ENCODE measurements at regions not wholly inside any gene's neighbourhood (a gene's known extent, or its start where the extent isn't known, plus 50 kb on each side); places are given as distances from the start of the nearest gene placed in this dataset.

DNA sequence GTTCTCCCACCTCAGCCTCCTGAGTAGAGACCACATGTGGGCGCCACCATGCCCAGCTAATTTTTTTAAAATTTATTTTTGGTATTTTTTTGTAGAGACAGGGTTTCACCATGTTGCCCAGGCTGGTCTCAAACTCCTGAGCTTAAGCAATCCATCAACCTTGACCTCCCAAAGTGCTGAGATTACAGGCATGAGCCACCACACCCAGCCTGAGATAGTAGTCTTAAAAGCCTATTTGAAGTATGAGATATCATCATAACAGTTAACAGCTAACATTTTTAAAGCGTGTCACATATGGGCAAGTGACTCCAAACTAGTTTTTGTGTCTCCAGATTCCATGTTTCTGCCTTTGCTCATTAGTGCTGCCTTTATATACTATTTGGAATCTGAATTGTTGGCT lies 74.6 kb upstream of the WSCD2 start:
- H3K4me3 ChIP-seq (ENCODE audit: low read depth, poor library complexity, severe bottlenecking): no peak overlapping the region
- no peak for TF ChIP-seq CTCF (IDR thresholded peaks at IDR 0.05)
- TF ChIP-seq POLR2A (IDR thresholded peaks at IDR 0.05): no peak
- no peak for DNase-seq (ENCODE audit: low spot score in 2 of 2)
- 88 to 92% methylated on average over 2 of the region's 2 CpGs for WGBS, 2 donors
- intact Hi-C loops (cut with DNase I; ENCODE audit: low total_unique reads): no loop called here

- TF ChIP-seq POLR2A (IDR thresholded peaks at IDR 0.05) (no peak), CTCF (IDR thresholded peaks at IDR 0.05) (no peak)
- WGBS, 2 donors: 57 to 66% methylated on average over 3 of the region's 3 CpGs
- no peak for DNase-seq (ENCODE audit: low spot score in 2 of 2)
- H3K4me3 ChIP-seq (ENCODE audit: low read depth, poor library complexity, severe bottlenecking): no peak overlapping the region
- intact Hi-C loops (cut with DNase I; ENCODE audit: low total_unique reads): no loop called here
These were observed 73.9 kb upstream of the WSCD2 start for GRCh38 chr12:108055141-108055540.

- no peak overlapping the region for H3K4me3 ChIP-seq (ENCODE audit: low read depth, poor library complexity, severe bottlenecking)
- intact Hi-C loops (cut with DNase I; ENCODE audit: low total_unique reads): no loop called here
- TF ChIP-seq POLR2A (IDR thresholded peaks at IDR 0.05) (no peak), CTCF (IDR thresholded peaks at IDR 0.05) (no peak)
- DNase-seq (ENCODE audit: low spot score in 2 of 2): no peak
- 65 to 73% methylated on average over 3 of the region's 3 CpGs for WGBS, 2 donors
These were observed 69.0 kb upstream of the WSCD2 start for GRCh38 chr12:108060067-108060466.

- intact Hi-C loops (cut with DNase I; ENCODE audit: low total_unique reads): no loop called here
- DNase-seq (ENCODE audit: low spot score in 2 of 2): no peak
- H3K4me3 ChIP-seq (ENCODE audit: low read depth, poor library complexity, severe bottlenecking): no peak overlapping the region
- WGBS, 2 donors: 50 to 64% methylated on average over 1 of the region's 1 CpG
- TF ChIP-seq CTCF (IDR thresholded peaks at IDR 0.05) (no peak), POLR2A (IDR thresholded peaks at IDR 0.05) (no peak)
These were observed 68.2 kb upstream of the WSCD2 start for GRCh38 chr12:108060903-108061302.

DNA sequence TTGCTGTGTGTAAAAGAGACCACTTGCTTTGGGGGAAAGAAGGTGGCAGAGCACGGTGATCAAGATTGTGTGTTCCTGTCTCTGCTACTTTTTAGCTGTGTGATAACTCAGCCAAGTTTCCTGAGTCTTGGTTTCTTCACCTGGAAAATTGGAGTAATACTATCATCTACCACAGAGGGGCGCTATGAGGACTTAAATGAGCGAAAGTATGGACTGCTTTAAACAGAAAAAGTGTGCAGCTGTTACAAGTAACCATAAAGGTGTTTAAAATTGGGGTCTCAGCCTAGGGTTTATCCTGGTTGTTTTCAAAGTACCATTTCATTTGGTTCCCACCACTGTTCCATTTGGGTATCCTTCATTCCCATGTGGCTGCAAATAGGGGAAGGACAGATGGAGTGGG lies 65.9 kb upstream of the WSCD2 start:
- WGBS, 2 donors: 9 to 16% methylated on average over 3 of the region's 3 CpGs
- intact Hi-C loops (cut with DNase I; ENCODE audit: low total_unique reads): no loop called here
- no peak for TF ChIP-seq CTCF (IDR thresholded peaks at IDR 0.05)
- no peak for TF ChIP-seq POLR2A (IDR thresholded peaks at IDR 0.05)
- DNase-seq (ENCODE audit: low spot score in 2 of 2): no peak
- no peak overlapping the region for H3K4me3 ChIP-seq (ENCODE audit: low read depth, poor library complexity, severe bottlenecking)

GRCh38 chr12:108065069-108065468 lies 64.0 kb upstream of the WSCD2 start:
- DNase-seq (ENCODE audit: low spot score in 2 of 2): no peak
- H3K4me3 ChIP-seq (ENCODE audit: low read depth, poor library complexity, severe bottlenecking): no peak overlapping the region
- TF ChIP-seq POLR2A (IDR thresholded peaks at IDR 0.05): no peak
- TF ChIP-seq CTCF (IDR thresholded peaks at IDR 0.05): no peak
- intact Hi-C loops (cut with DNase I; ENCODE audit: low total_unique reads): no loop called here
- WGBS, 2 donors: 48 to 56% methylated on average over 7 of the region's 7 CpGs

Data from lower leg skin (tissue), 4 donors.